Psoas muscle (tissue), 7 donors: ENCODE measurements at regions not wholly inside any gene's neighbourhood (a gene's known extent, or its start where the extent isn't known, plus 50 kb on each side); places are given as distances from the start of the nearest gene placed in this dataset.

Experiments
- ATAC-seq, 4 donors: fragments of 200-7000 bp; cut with Tn5 transposase; one replicate each; pipeline ENCODE4 v1.9.1; 2020; ENCODE audit warnings: moderate library complexity in 3 of 4, mild to moderate bottlenecking in 2 of 4
- DNase-seq, 2 donors: peaks; one replicate each; pipeline ENCODE4 v3.0.0-alpha.2; 2020
- H3K27ac ChIP-seq: fragments of 200-600 bp; one replicate; pipeline ENCODE4 v1.8.0; 2022
- H3K27me3 ChIP-seq, 3 donors: fragments of 200-600 bp in 1 of 3; one replicate each; pipeline versions ENCODE4 v1.6.1 to v1.8.0; 2013 to 2022; ENCODE audit warnings: low read length in 2 of 3, mild to moderate bottlenecking in 2 of 3, moderate library complexity in 1 of 3; ENCODE audit not compliant: insufficient read depth in 3 of 3
- H3K36me3 ChIP-seq, 2 donors: fragments of 200-600 bp in 1 of 2; one replicate each; pipeline versions ENCODE4 v1.6.1 to v1.8.0; 2013 to 2022; ENCODE audit warnings: low read depth in 1 of 2, mild to moderate bottlenecking in 1 of 2, moderate library complexity in 1 of 2; ENCODE audit not compliant: insufficient read depth in 1 of 2
- H3K4me1 ChIP-seq: fragments of 200-600 bp; one replicate; pipeline ENCODE4 v1.8.0; 2022
- H3K4me3 ChIP-seq: fragments of 200-600 bp; one replicate; pipeline ENCODE4 v1.8.0; 2022; ENCODE audit warnings: mild to moderate bottlenecking
- H3K9me3 ChIP-seq: fragments of 200-600 bp; one replicate; pipeline ENCODE4 v1.8.0; 2022
- WGBS, 3 donors: extraction: QIAGEN DNeasy Blood & Tissue Kit; methylation state at CpG; one replicate each; pipeline versions ENCODE4 v1.1.6 to v1.1.7; 2013; 5-methylcytosine and 5-hydroxymethylcytosine counted together
- intact Hi-C, 2 donors: fragments of 100-400 bp; cut with DNase I; formaldehyde crosslinking; loops; one replicate each; pipeline versions ENCODE4 v1.11.0 to v1.14.2; 2022
- TF ChIP-seq, protein P1 (sequence below): fragments of 200-600 bp; IDR thresholded peaks from one replicate; pipeline ENCODE4 v1.8.0; 2022; ENCODE audit warnings: antibody characterized with exemption
- donor health status: healthy with polysubstance abuse.
- donor health status: DM: no; HTN: no; CAD: no; lungs with moderate emphysema.
- donor health status: Bipolar disorder and iron deficiency.
- donor health status: healthy.
- donor health status: DM: yes; HTN: yes; CAD: no.
- donor health status: DM: no; HTN: no; CAD: no.
- donor health status: DM: yes; HTN: yes; CAD: no.

DNA sequence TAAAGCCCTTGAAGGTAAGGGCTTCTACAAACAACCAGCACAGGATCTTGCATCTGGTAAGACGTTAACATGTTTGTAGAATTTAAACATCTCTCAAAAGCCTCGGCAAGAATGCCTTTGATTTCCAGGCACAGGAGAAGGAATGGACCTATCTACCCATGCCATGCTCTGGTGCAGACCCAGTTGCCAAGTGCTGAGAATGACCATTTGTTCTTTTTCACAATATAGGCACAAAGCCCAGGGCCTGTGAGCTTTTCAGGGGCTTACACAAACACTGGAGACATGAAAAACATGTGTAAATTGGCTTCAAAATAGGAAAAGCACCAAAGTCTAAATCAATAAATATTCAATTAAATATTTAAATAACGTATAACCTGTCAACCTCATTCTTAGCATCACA, 266.9 kb upstream of the TTC14 start:
- TF ChIP-seq, protein P1, sequence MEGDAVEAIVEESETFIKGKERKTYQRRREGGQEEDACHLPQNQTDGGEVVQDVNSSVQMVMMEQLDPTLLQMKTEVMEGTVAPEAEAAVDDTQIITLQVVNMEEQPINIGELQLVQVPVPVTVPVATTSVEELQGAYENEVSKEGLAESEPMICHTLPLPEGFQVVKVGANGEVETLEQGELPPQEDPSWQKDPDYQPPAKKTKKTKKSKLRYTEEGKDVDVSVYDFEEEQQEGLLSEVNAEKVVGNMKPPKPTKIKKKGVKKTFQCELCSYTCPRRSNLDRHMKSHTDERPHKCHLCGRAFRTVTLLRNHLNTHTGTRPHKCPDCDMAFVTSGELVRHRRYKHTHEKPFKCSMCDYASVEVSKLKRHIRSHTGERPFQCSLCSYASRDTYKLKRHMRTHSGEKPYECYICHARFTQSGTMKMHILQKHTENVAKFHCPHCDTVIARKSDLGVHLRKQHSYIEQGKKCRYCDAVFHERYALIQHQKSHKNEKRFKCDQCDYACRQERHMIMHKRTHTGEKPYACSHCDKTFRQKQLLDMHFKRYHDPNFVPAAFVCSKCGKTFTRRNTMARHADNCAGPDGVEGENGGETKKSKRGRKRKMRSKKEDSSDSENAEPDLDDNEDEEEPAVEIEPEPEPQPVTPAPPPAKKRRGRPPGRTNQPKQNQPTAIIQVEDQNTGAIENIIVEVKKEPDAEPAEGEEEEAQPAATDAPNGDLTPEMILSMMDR: no peak
- intact Hi-C loops: no loop called here
- Histone ChIP-seq H3K36me3 (no peaks in the 10 kb centered on the region), H3K27me3 (no peaks in the 10 kb centered on the region), H3K27ac (no peak overlapping the region), H3K4me3 (no peak overlapping the region), H3K4me1 (no peaks in the 10 kb centered on the region), H3K9me3 (peaks cover 3% of the 10 kb centered on the region)
- DNase-seq (no peak), ATAC-seq (no peak)
- WGBS, 3 donors: 49 to 55% (median 51%) methylated on average over 3 of the region's 3 CpGs

DNA sequence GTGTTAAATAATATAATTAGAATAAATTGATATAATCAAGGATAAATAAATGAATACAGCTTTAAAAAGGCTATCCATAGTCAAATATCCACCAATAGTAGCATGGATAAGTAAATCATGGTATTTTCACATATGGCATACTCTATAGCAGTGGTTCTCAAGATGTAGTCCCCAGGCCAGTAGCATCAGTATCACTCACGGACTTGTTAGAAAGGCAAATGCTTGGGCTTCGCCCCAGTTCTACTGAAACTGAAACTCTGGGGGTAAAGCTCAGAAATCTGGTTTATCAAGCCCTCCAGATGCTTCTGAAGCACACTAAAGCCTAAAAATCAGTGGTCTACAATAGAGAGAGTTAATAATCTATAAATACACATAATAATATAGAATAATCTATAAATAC, 261.6 kb upstream of the TTC14 start:
- DNase-seq (no peak), ATAC-seq (no peak)
- no peak overlapping the region for H3K27ac ChIP-seq
- H3K4me3 ChIP-seq: no peak overlapping the region
- H3K4me1 ChIP-seq: no peaks in the 10 kb centered on the region
- 80 to 85% (median 81%) methylated on average over 2 of the region's 2 CpGs for WGBS, 3 donors
- intact Hi-C loops: no loop called here
- TF ChIP-seq, protein P1: no peak
- H3K36me3 ChIP-seq: no peaks in the 10 kb centered on the region
- no peaks in the 10 kb centered on the region for H3K27me3 ChIP-seq
- H3K9me3 ChIP-seq: no peaks in the 10 kb centered on the region

GRCh38 chr3:180341516-180341915, 260.4 kb upstream of the TTC14 start:
- WGBS, 3 donors: 65 to 72% (median 67%) methylated on average over 3 of the region's 3 CpGs
- Histone ChIP-seq H3K4me1 (no peaks in the 10 kb centered on the region), H3K27ac (no peak overlapping the region), H3K9me3 (no peaks in the 10 kb centered on the region), H3K36me3 (no peaks in the 10 kb centered on the region), H3K4me3 (no peak overlapping the region), H3K27me3 (no peaks in the 10 kb centered on the region)
- no peak for DNase-seq
- intact Hi-C loops: no loop called here
- TF ChIP-seq, protein P1: no peak
- ATAC-seq: no peak

DNA sequence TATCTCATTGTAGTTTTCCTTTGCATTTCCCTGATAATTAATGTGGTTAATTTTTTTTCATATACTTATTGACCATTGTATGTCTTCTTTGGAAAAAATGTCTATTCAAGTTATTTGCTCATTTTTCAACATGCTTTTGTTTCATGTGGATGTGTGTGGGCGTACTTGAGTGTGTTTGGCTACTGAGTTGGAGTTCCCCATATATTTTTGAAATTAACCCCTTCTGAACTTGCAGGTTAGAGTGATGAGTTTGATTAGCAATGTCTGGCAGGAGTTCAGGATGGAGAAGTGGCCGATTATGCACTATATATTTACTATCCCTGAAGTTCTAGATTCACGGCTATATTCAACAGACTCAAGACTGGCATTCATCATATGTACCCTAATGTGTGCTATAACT, 250.4 kb upstream of the TTC14 start:
- 73 to 83% (median 80%) methylated on average over 3 of the region's 3 CpGs for WGBS, 3 donors
- TF ChIP-seq, protein P1: no peak
- H3K36me3 ChIP-seq: no peaks in the 10 kb centered on the region
- ATAC-seq: no peak
- no peaks in the 10 kb centered on the region for H3K27me3 ChIP-seq
- no peak overlapping the region for H3K27ac ChIP-seq
- intact Hi-C loops: no loop called here
- H3K4me3 ChIP-seq: no peak overlapping the region
- H3K4me1 ChIP-seq: no peaks in the 10 kb centered on the region
- no peak for DNase-seq
- no peaks in the 10 kb centered on the region for H3K9me3 ChIP-seq

DNA sequence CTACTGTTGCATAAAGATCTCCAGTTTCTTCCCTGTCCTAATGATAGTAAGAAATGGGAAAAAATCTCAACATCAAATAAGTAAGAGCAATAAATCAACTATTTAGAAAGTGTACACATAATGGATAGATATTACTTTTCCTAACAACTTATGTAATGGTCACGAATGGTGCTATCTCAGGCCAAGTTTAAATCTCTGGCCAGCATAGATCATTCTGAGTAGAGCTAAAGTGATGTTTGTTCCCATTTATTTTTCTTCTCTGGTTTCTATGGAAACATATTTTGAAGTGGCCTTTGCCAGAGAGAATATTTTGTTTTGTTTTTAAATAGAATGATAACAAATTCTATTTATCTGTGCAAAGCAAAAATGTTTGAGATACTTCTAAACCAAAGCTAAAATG, 249.7 kb upstream of the TTC14 start:
- H3K27me3 ChIP-seq: no peaks in the 10 kb centered on the region
- 47 to 74% (median 64%) methylated on average over 1 of the region's 1 CpG for WGBS, 3 donors
- intact Hi-C loops: no loop called here
- H3K27ac ChIP-seq: no peak overlapping the region
- H3K36me3 ChIP-seq: no peaks in the 10 kb centered on the region
- ATAC-seq (no peak), DNase-seq (no peak)
- no peak overlapping the region for H3K4me3 ChIP-seq
- no peaks in the 10 kb centered on the region for H3K4me1 ChIP-seq
- TF ChIP-seq, protein P1: no peak
- no peaks in the 10 kb centered on the region for H3K9me3 ChIP-seq
